ENCODE measurements at regions not wholly inside any gene's neighbourhood (a gene's known extent, or its start where the extent isn't known, plus 50 kb on each side); places are given as distances from the start of the nearest gene placed in this dataset.

DNA sequence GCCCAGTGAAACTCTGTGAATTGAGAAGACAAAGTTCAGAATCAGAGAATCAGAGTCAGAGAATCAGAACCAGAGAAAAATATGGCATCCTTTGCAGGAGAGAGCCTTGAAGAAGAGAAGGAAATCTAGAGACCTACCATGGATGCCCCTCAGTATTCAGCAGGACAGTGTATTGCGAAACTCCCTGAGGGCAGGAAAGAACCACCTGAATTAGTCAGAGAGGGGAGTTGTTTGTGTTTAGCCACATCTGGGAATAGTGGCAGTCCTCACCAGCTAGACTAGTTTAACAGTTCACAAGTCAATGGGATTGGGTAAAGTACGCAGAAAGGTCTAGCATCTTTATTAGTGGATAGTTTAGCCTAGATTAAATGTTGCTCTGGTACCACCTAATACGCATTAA lies 1252.9 kb downstream of the CDY2B start:
- TF ChIP-seq CTCF (IDR thresholded peaks at IDR 0.05), result no peak
- no peak for TF ChIP-seq EZH2 (IDR thresholded peaks at IDR 0.05; ENCODE audit: borderline replicate concordance, insufficient read depth, low read depth, low read length, poor library complexity, severe bottlenecking)
